ENCODE measurements at regions not wholly inside any gene's neighbourhood (a gene's known extent, or its start where the extent isn't known, plus 50 kb on each side); places are given as distances from the start of the nearest gene placed in this dataset.
A peak's percentile ranks its signal among the peaks of the same experiment; 100 is the strongest.

DNA sequence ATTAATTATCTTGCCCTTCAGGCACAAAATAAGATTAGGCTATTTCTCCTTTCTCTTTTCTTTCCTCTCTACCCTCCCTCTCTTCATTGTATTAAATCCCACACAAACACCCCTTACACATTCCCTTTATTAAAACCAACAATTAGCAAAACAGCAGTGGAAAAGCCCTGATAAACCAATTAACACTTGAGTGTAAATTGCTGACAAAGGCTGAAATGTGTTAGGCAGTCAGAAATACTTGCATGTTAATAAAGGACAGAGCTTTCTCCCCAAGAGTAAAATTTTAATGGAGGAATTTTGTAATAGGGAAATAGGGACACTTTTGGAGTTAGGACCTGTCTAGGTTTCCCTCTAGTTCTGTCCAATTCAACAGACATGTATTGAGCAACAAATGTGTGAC lies 370.9 kb downstream of the MRPS30 start:
- Histone ChIP-seq H3K27me3 (no peaks in the 10 kb centered on the region), H3K4me1 (peaks cover 0 to 8% (median 0%) of the 10 kb centered on the region in 4 donors), H3K4me3 (no peak overlapping the region), H3K9me3 (no peaks in the 10 kb centered on the region), H3K36me3 (no peaks in the 10 kb centered on the region), H3K27ac (no peak overlapping the region)
- peak in 2 of 4 donors; percentile 42 to 44 for ATAC-seq
- intact Hi-C loops (cut with DNase I): no loop called here
- no peak for DNase-seq
- TF ChIP-seq CTCF (IDR thresholded peaks at IDR 0.05): no peak
- no peak for TF ChIP-seq POLR2A (IDR thresholded peaks at IDR 0.05)

- ATAC-seq: no peak
- intact Hi-C loops (cut with DNase I): no loop called here
Observed at GRCh38 chr5:45189042-45189441, 380.3 kb downstream of the MRPS30 start.

GRCh38 chr5:45189481-45189880 lies 380.7 kb downstream of the MRPS30 start:
- no peak overlapping the region for H3K4me3 ChIP-seq
- ATAC-seq (peak; percentile 16 to 63 (median 50)), DNase-seq (no peak)
- H3K36me3 ChIP-seq: no peaks in the 10 kb centered on the region
- no peaks in the 10 kb centered on the region for H3K9me3 ChIP-seq
- TF ChIP-seq POLR2A (IDR thresholded peaks at IDR 0.05) (no peak), CTCF (IDR thresholded peaks at IDR 0.05) (no peak)
- no peak overlapping the region for H3K27ac ChIP-seq
- 11% methylated on average over 5 of the region's 5 CpGs for WGBS (ENCODE audit: insufficient coverage, low coverage, low lambda C conversion rate, missing lambda C conversion rate)
- intact Hi-C loops (cut with DNase I): no loop called here
- H3K27me3 ChIP-seq: no peaks in the 10 kb centered on the region
- peaks cover 0 to 3% (median 0%) of the 10 kb centered on the region in 4 donors for H3K4me1 ChIP-seq

More at GRCh38 chr5:45189042-45189441, 380.3 kb downstream of the MRPS30 start:
- Histone ChIP-seq H3K27ac (no peak overlapping the region), H3K4me3 (no peak overlapping the region), H3K4me1 (peaks cover 0 to 3% (median 0%) of the 10 kb centered on the region in 4 donors), H3K9me3 (no peaks in the 10 kb centered on the region), H3K36me3 (no peaks in the 10 kb centered on the region), H3K27me3 (no peaks in the 10 kb centered on the region)
- TF ChIP-seq CTCF (IDR thresholded peaks at IDR 0.05) (no peak), POLR2A (IDR thresholded peaks at IDR 0.05) (no peak)
- no peak for DNase-seq

DNA sequence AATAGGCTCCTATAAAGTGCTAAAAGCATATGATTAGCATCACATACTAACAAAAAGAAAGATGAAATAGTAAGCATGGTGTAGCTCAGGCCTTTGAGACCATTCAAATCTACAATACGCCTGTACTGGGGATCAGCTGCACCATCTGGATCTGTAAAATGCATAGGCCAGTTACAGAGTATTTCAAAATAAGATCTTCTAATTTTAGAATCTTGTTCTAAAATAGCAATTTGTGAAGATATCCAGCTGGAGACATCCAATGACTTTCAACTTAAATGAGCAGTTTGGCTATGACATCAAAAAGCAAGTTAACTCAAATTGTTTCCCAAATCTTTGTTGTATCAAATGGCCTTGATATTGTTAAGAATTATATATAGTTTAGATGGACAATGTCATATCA lies 386.3 kb downstream of the MRPS30 start:
- TF ChIP-seq POLR2A (IDR thresholded peaks at IDR 0.05) (no peak), CTCF (IDR thresholded peaks at IDR 0.05) (no peak)

More for the DNA sequence above, 386.3 kb downstream of the MRPS30 start:
- Histone ChIP-seq H3K9me3 (no peaks in the 10 kb centered on the region), H3K4me3 (no peak overlapping the region), H3K27me3 (no peaks in the 10 kb centered on the region), H3K4me1 (no peaks in the 10 kb centered on the region), H3K36me3 (no peaks in the 10 kb centered on the region), H3K27ac (no peak overlapping the region)
- no peak for DNase-seq
- intact Hi-C loops (cut with DNase I): no loop called here
- no peak for ATAC-seq
- WGBS (ENCODE audit: insufficient coverage, low coverage, low lambda C conversion rate, missing lambda C conversion rate): 75% methylated on average over 1 of the region's 1 CpG
